HCT116 (cell line): ENCODE measurements at regions not wholly inside any gene's neighbourhood (a gene's known extent, or its start where the extent isn't known, plus 50 kb on each side); places are given as distances from the start of the nearest gene placed in this dataset.
"Not testable (repeated sequence)": the region's sequence is repeated elsewhere in the genome, so short reads cannot be mapped to it uniquely, and the experiment has no call there.

Source experiments
- ATAC-seq: fragments of 200-7000 bp; cut with Tn5 transposase; 2 replicates; pipeline ENCODE4 v1.9.1; 2020; ENCODE audit warnings: mild to moderate bottlenecking, moderate library complexity
- BruUV-seq: library from RNA; stranded (reverse); fragments of 400-500 nt; replicated peaks from 2 replicates; lab custom pipeline; 2021; lab: Mats Ljungman, UMichigan
- CTCF ChIA-PET: fragments of 300-600 bp; sonication (Branson Sonifier 250); formaldehyde crosslinking; loops from one replicate; lab custom pipeline; 2021; ENCODE audit warnings: antibody characterized with exemption; lab: Charles Lee
- POLR2A ChIA-PET: fragments of 300-600, 350-600 bp; sonication (Branson Sonifier 250); formaldehyde crosslinking; loops from one replicate; lab custom pipeline; 2021; ENCODE audit warnings: antibody characterized with exemption; lab: Charles Lee
- RAD21 ChIA-PET, 2 experiments: fragments of 300-600 bp; sonication (Branson Sonifier 250); formaldehyde crosslinking; loops; one replicate each; lab custom pipeline; 2023; ENCODE audit warnings: low total read pairs in 2 of 2; ENCODE audit not compliant: uncharacterized antibody in 2 of 2, unreplicated experiment in 2 of 2, low non-redundant PET in 1 of 2; lab: Charles Lee
- DNase-seq: peaks from one replicate; pipeline ENCODE4 v3.0.0-alpha.2; 2010; ENCODE audit warnings: low read depth, low spot score
- H2AFZ ChIP-seq: fragments of 200-600 bp; shearing (Covaris generic), sonication (generic); 2 replicates; pipeline ENCODE4 v1.6.1; 2017; ENCODE audit warnings: low read depth, mixed run types, mixed read lengths, antibody characterized with exemption, low read length; ENCODE audit not compliant: poor library complexity, severe bottlenecking
- H3K27ac ChIP-seq: 2 replicates; pipeline ENCODE4 v1.5.1; 2012; ENCODE audit warnings: low read depth, low read length
- H3K27me3 ChIP-seq: fragments of 200-600 bp; sonication (generic); 2 replicates; pipeline ENCODE4 v1.6.1; 2016; ENCODE audit warnings: mixed run types, low read length, mixed read lengths; ENCODE audit not compliant: insufficient read depth
- H3K36me3 ChIP-seq, 2 experiments: fragments of 200-500 bp in 1 of 2; fragments of 200-600 bp in 1 of 2; sonication (Bioruptor generic) in 1 of 2; sonication (generic) in 1 of 2; 2 replicates each; pipeline versions ENCODE4 v1.5.1 to v1.6.1; 2014 to 2016; ENCODE audit warnings: low read length in 2 of 2, inconsistent platforms in 1 of 2, mixed read lengths in 1 of 2, mixed run types in 1 of 2; ENCODE audit not compliant: insufficient read depth in 2 of 2, control insufficient read depth in 1 of 2
- H3K4me1 ChIP-seq, 2 experiments: fragments of 200-600 bp in 1 of 2; sonication (generic) in 1 of 2; 2 replicates each; pipeline versions ENCODE4 v1.5.1 to v1.6.1; 2012 to 2017; ENCODE audit warnings: low read length in 2 of 2, inconsistent platforms in 1 of 2, mild to moderate bottlenecking in 1 of 2, mixed read lengths in 1 of 2, mixed run types in 1 of 2, moderate library complexity in 1 of 2; ENCODE audit not compliant: insufficient read depth in 2 of 2, control insufficient read depth in 1 of 2
- H3K4me2 ChIP-seq: fragments of 200-600 bp; sonication (generic); 2 replicates; pipeline ENCODE4 v1.6.1; 2017; ENCODE audit warnings: mixed run types, low read length, mixed read lengths
- H3K4me3 ChIP-seq, 2 experiments: fragments of 200-600 bp in 1 of 2; sonication (generic) in 1 of 2; replicated peaks in 1 of 2; 2 replicates each; pipeline ENCODE4 v1.5.1; 2011 to 2016; ENCODE audit warnings: low read length in 2 of 2, control low read depth in 1 of 2, low read depth in 1 of 2, mild to moderate bottlenecking in 1 of 2, mixed read lengths in 1 of 2, mixed run types in 1 of 2
- H3K79me2 ChIP-seq: fragments of 200-600 bp; sonication (generic); 2 replicates; pipeline ENCODE4 v1.6.1; 2017; ENCODE audit warnings: mild to moderate bottlenecking, mixed run types, low read length, moderate library complexity, mixed read lengths; ENCODE audit not compliant: insufficient read depth
- H3K9ac ChIP-seq: fragments of 200-600 bp; sonication (generic); 2 replicates; pipeline ENCODE4 v1.6.1; 2016; ENCODE audit warnings: low read length, mixed read lengths
- H3K9me2 ChIP-seq: fragments of 200-600 bp; sonication (generic), shearing (Covaris generic); 2 replicates; pipeline ENCODE4 v1.6.1; 2017; ENCODE audit warnings: mixed run types, mild to moderate bottlenecking, moderate library complexity; ENCODE audit not compliant: insufficient read depth
- H3K9me3 ChIP-seq, 2 experiments: fragments of 200-500 bp in 1 of 2; fragments of 200-600 bp in 1 of 2; sonication (Bioruptor generic) in 1 of 2; sonication (generic) in 1 of 2; 2 replicates each; pipeline ENCODE4 v1.6.1; 2014 to 2017; ENCODE audit warnings: low read length in 2 of 2, mixed read lengths in 2 of 2, inconsistent platforms in 1 of 2, low read depth in 1 of 2, mild to moderate bottlenecking in 1 of 2, mixed run types in 1 of 2, moderate library complexity in 1 of 2; ENCODE audit not compliant: control insufficient read depth in 1 of 2, insufficient read depth in 1 of 2
- H4K20me1 ChIP-seq: fragments of 200-600 bp; sonication (generic), shearing (Covaris generic); 2 replicates; pipeline ENCODE4 v1.6.1; 2017; ENCODE audit warnings: mixed run types, mild to moderate bottlenecking, moderate library complexity; ENCODE audit not compliant: insufficient read depth
- CBX3 ChIP-seq: IDR thresholded peaks from 2 replicates; pipeline ENCODE4 v1.6.1; 2012; ENCODE audit warnings: low read depth
- CTCF ChIP-seq, 3 experiments: fragments of 200-600 bp in 1 of 3; sonication (generic) in 1 of 3; IDR thresholded peaks in 2 of 3; conservative IDR thresholded peaks in 1 of 3; 2 replicates each; pipeline ENCODE4 v1.5.1; 2012 to 2017; ENCODE audit warnings: low read depth in 2 of 3, low read length in 2 of 3, antibody characterized with exemption in 1 of 3, borderline replicate concordance in 1 of 3, control low read depth in 1 of 3, mild to moderate bottlenecking in 1 of 3, mixed read lengths in 1 of 3, mixed run types in 1 of 3, moderate library complexity in 1 of 3; ENCODE audit not compliant: insufficient read depth in 1 of 3
- EGR1 ChIP-seq: IDR thresholded peaks from 2 replicates; pipeline ENCODE4 v1.6.1; 2012; ENCODE audit warnings: low read depth
- EZH2phosphoT487 ChIP-seq: fragments of 200-600 bp; IDR thresholded peaks from 2 replicates; pipeline ENCODE4 v1.6.1; 2018; ENCODE audit warnings: antibody characterized with exemption, borderline replicate concordance
- FOSL1 ChIP-seq: IDR thresholded peaks from 2 replicates; pipeline ENCODE4 v1.6.1; 2012; ENCODE audit warnings: low read depth
- JUND ChIP-seq: IDR thresholded peaks from 2 replicates; pipeline ENCODE4 v1.6.1; 2012
- MAX ChIP-seq: IDR thresholded peaks from 2 replicates; pipeline ENCODE4 v1.6.1; 2012
- POLR2A ChIP-seq: IDR thresholded peaks from 2 replicates; pipeline ENCODE4 v1.7.0; 2011; ENCODE audit warnings: borderline replicate concordance; ENCODE audit not compliant: insufficient read depth, insufficient read length; ENCODE audit errors: extremely low read depth
- POLR2AphosphoS5 ChIP-seq: IDR thresholded peaks from 2 replicates; pipeline ENCODE4 v1.6.1; 2011; ENCODE audit warnings: mild to moderate bottlenecking, low read depth, low read length, moderate library complexity
- RAD21 ChIP-seq: IDR thresholded peaks from 2 replicates; pipeline ENCODE4 v1.6.1; 2012; ENCODE audit warnings: low read depth, mild to moderate bottlenecking
- REST ChIP-seq: IDR thresholded peaks from 2 replicates; pipeline ENCODE4 v1.6.1; 2012; ENCODE audit warnings: low read depth
- SIN3A ChIP-seq: IDR thresholded peaks from 2 replicates; pipeline ENCODE4 v1.6.1; 2012; ENCODE audit warnings: low read depth
- SRF ChIP-seq: IDR thresholded peaks from 2 replicates; pipeline ENCODE4 v1.6.1; 2012; ENCODE audit warnings: low read depth
- YY1 ChIP-seq: IDR thresholded peaks from 2 replicates; pipeline ENCODE4 v1.6.1; 2011; ENCODE audit warnings: low read length, low read depth, moderate library complexity, mild to moderate bottlenecking; ENCODE audit not compliant: insufficient replicate concordance; ENCODE audit errors: extremely low read depth
- intact Hi-C: fragments of 100-400 bp; cut with micrococcal nuclease; formaldehyde crosslinking; loops from 2 replicates; pipeline ENCODE4 v1.10.0; 2022

GRCh38 chr3:30454636-30455035 is 151.8 kb upstream of the TGFBR2 start:
- TF ChIP-seq CTCF (IDR thresholded peaks at IDR 0.05 in 2 of 3, conservative IDR thresholded peaks at IDR 0.05 in 1 of 3; ENCODE audit: borderline replicate concordance in 1 of 3, insufficient read depth in 1 of 3, low read depth in 2 of 3, low read length in 2 of 3) = no peak
- TF ChIP-seq YY1 = no peak
- no peak for TF ChIP-seq RAD21
- TF ChIP-seq REST = no peak
- TF ChIP-seq POLR2A = no peak
- TF ChIP-seq JUND = no peak
- no peak for TF ChIP-seq CBX3
- no peak for TF ChIP-seq MAX
- TF ChIP-seq FOSL1 = no peak
- no peak for TF ChIP-seq SIN3A
- TF ChIP-seq SRF = no peak
- TF ChIP-seq POLR2AphosphoS5 = no peak
- no peak for TF ChIP-seq EZH2phosphoT487
- TF ChIP-seq EGR1 = no peak
- CTCF ChIA-PET = no interaction called here

GRCh38 chr3:30455112-30455511 is 151.3 kb upstream of the TGFBR2 start:
- H3K9ac ChIP-seq, H3K79me2 ChIP-seq, BruUV-seq, H3K9me2 ChIP-seq, RAD21 ChIA-PET, H3K36me3 ChIP-seq, POLR2A ChIA-PET, H4K20me1 ChIP-seq, CTCF ChIA-PET, ATAC-seq, H3K9me3 ChIP-seq, H3K4me3 ChIP-seq, H3K4me1 ChIP-seq, DNase-seq, H3K27ac ChIP-seq, H3K27me3 ChIP-seq, H2AFZ ChIP-seq, H3K4me2 ChIP-seq, intact Hi-C loops: not testable (repeated sequence)

More at GRCh38 chr3:30454636-30455035, 151.8 kb upstream of the TGFBR2 start:
- no peaks in the 10 kb centered on the region for H3K4me1 ChIP-seq
- no peak overlapping the region for H2AFZ ChIP-seq
- no TSS peak for BruUV-seq
- intact Hi-C loops = no loop called here
- H4K20me1 ChIP-seq = no peaks in the 10 kb centered on the region
- H3K9me2 ChIP-seq = no peaks in the 10 kb centered on the region
- no peaks in the 10 kb centered on the region for H3K79me2 ChIP-seq
- no peak overlapping the region for H3K9ac ChIP-seq
- ATAC-seq (no peak), DNase-seq (no peak)
- no peaks in the 10 kb centered on the region for H3K27me3 ChIP-seq
- POLR2A ChIA-PET = no interaction called here
- no peaks in the 10 kb centered on the region for H3K36me3 ChIP-seq
- RAD21 ChIA-PET = no interaction called here
- no peak overlapping the region for H3K27ac ChIP-seq
- no peak overlapping the region for H3K4me2 ChIP-seq
- no peaks in the 10 kb centered on the region for H3K9me3 ChIP-seq
- H3K4me3 ChIP-seq = no peak overlapping the region
